IMR-90 (cell line): ENCODE measurements at regions not wholly inside any gene's neighbourhood (a gene's known extent, or its start where the extent isn't known, plus 50 kb on each side); places are given as distances from the start of the nearest gene placed in this dataset.

ENCODE experiments used
- ATAC-seq: fragments of 200-7000 bp; cut with Tn5 transposase; 2 replicates; pipeline ENCODE4 v1.9.1; 2020; ENCODE audit warnings: low read depth, mild to moderate bottlenecking, moderate library complexity
- BruUV-seq: library from RNA; stranded (reverse); fragments of 400-500 nt; replicated peaks from 2 replicates; lab custom pipeline; 2021; lab: Mats Ljungman, UMichigan
- CTCF ChIA-PET: fragments of 300-600 bp; formaldehyde crosslinking; extraction: SDS; loops from one replicate; lab custom pipeline; 2021; ENCODE audit warnings: antibody characterized with exemption; lab: Yijun Ruan, JAX
- POLR2A ChIA-PET: fragments of 300-600 bp; sonication (Branson Sonifier 250); formaldehyde crosslinking; loops from one replicate; lab custom pipeline; 2022; ENCODE audit warnings: antibody characterized with exemption; ENCODE audit not compliant: unreplicated experiment; lab: Charles Lee
- DNase-seq: peaks from one replicate; pipeline ENCODE4 v3.0.0; 2013
- H2AFZ ChIP-seq: replicated peaks from 2 replicates; pipeline ENCODE3; 2013; ENCODE audit warnings: low read length, mild to moderate bottlenecking; ENCODE audit not compliant: poor library complexity
- H2AK5ac ChIP-seq: 2 replicates; pipeline ENCODE4 v1.6.1; 2013; ENCODE audit warnings: low read depth, low read length, inconsistent platforms
- H2AK9ac ChIP-seq: replicated peaks from 2 replicates; pipeline ENCODE3; 2013; ENCODE audit warnings: mild to moderate bottlenecking, low read depth, low read length, moderate library complexity; ENCODE audit not compliant: poor library complexity
- H2BK120ac ChIP-seq: 2 replicates; pipeline ENCODE4 v1.6.1; 2013; ENCODE audit warnings: low read depth, low read length, inconsistent platforms
- H2BK15ac ChIP-seq: 3 replicates; pipeline ENCODE4 v1.6.1; 2013; ENCODE audit warnings: low read depth, low read length, inconsistent platforms
- H2BK20ac ChIP-seq: 2 replicates; pipeline ENCODE4 v1.6.1; 2013; ENCODE audit warnings: low read depth, mild to moderate bottlenecking, inconsistent platforms, low read length, moderate library complexity
- H2BK5ac ChIP-seq: 2 replicates; pipeline ENCODE4 v1.6.1; 2013; ENCODE audit warnings: mild to moderate bottlenecking, low read depth, low read length, inconsistent platforms; ENCODE audit not compliant: poor library complexity, severe bottlenecking
- H3K14ac ChIP-seq: replicated peaks from 2 replicates; pipeline ENCODE4 v1.6.1; 2013; ENCODE audit warnings: low read depth, low read length, inconsistent platforms
- H3K18ac ChIP-seq: 2 replicates; pipeline ENCODE4 v1.6.1; 2013; ENCODE audit warnings: low read depth, low read length, control low read depth
- H3K23ac ChIP-seq: 2 replicates; pipeline ENCODE4 v1.6.1; 2013; ENCODE audit warnings: low read depth, low read length, inconsistent platforms
- H3K27ac ChIP-seq: 2 replicates; pipeline ENCODE4 v1.5.1; 2013; ENCODE audit warnings: mild to moderate bottlenecking, control low read depth, low read length; ENCODE audit not compliant: insufficient read depth
- H3K27me3 ChIP-seq: 2 replicates; pipeline ENCODE4 v1.6.1; 2013; ENCODE audit warnings: low read length; ENCODE audit not compliant: control insufficient read depth, insufficient read depth
- H3K36me3 ChIP-seq: 2 replicates; pipeline ENCODE4 v1.6.1; 2013; ENCODE audit warnings: low read length, mixed read lengths; ENCODE audit not compliant: control insufficient read depth, insufficient read depth
- H3K4ac ChIP-seq: 2 replicates; pipeline ENCODE4 v1.6.1; 2013; ENCODE audit warnings: low read depth, low read length, inconsistent platforms
- H3K4me1 ChIP-seq: 2 replicates; pipeline ENCODE4 v1.6.1; 2013; ENCODE audit warnings: low read length, mixed read lengths; ENCODE audit not compliant: control insufficient read depth, insufficient read depth
- H3K4me2 ChIP-seq: 2 replicates; pipeline ENCODE4 v1.6.1; 2013; ENCODE audit warnings: low read depth, mild to moderate bottlenecking, control low read depth, low read length, moderate library complexity
- H3K4me3 ChIP-seq: 2 replicates; pipeline ENCODE4 v1.5.1; 2013; ENCODE audit warnings: low read depth, mild to moderate bottlenecking, control low read depth, low read length, moderate library complexity; ENCODE audit not compliant: insufficient read depth
- H3K56ac ChIP-seq: 2 replicates; pipeline ENCODE4 v1.6.1; 2013; ENCODE audit warnings: low read length, inconsistent platforms; ENCODE audit not compliant: insufficient read depth; ENCODE audit errors: extremely low read depth
- H3K79me1 ChIP-seq, 2 experiments: 2 replicates each; pipeline ENCODE4 v1.6.1; 2013; ENCODE audit warnings: low read length in 2 of 2, inconsistent platforms in 1 of 2, low read depth in 1 of 2
- H3K9ac ChIP-seq: 2 replicates; pipeline ENCODE4 v1.6.1; 2013; ENCODE audit warnings: low read depth, low read length, control low read depth
- H3K9me1 ChIP-seq: 2 replicates; pipeline ENCODE4 v1.6.1; 2013; ENCODE audit warnings: low read length, inconsistent platforms; ENCODE audit not compliant: insufficient read depth
- H3K9me3 ChIP-seq: 2 replicates; pipeline ENCODE4 v1.6.1; 2013; ENCODE audit warnings: low read length; ENCODE audit not compliant: control insufficient read depth, insufficient read depth
- H4K20me1 ChIP-seq: 2 replicates; pipeline ENCODE4 v1.6.1; 2013; ENCODE audit warnings: low read length, inconsistent platforms; ENCODE audit not compliant: insufficient read depth
- H4K5ac ChIP-seq: 2 replicates; pipeline ENCODE4 v1.6.1; 2013; ENCODE audit warnings: mild to moderate bottlenecking, low read depth, low read length, control low read depth
- H4K8ac ChIP-seq, 2 experiments: 2 replicates each; pipeline ENCODE4 v1.6.1; 2013; ENCODE audit warnings: low read depth in 2 of 2, low read length in 2 of 2, control low read depth in 1 of 2, inconsistent platforms in 1 of 2
- H4K91ac ChIP-seq: 2 replicates; pipeline ENCODE4 v1.6.1; 2013; ENCODE audit warnings: low read depth, low read length, inconsistent platforms; ENCODE audit not compliant: insufficient read depth
- BHLHE40 ChIP-seq: fragments of 150-350 bp; IDR thresholded peaks from 2 replicates; pipeline ENCODE4 v1.6.1; 2016; ENCODE audit warnings: mild to moderate bottlenecking, low read depth, low read length
- CEBPB ChIP-seq: IDR thresholded peaks from 2 replicates; pipeline ENCODE4 v1.6.1; 2012; ENCODE audit warnings: low read depth, low read length, improper control_type of control experiment
- CHD1 ChIP-seq: IDR thresholded peaks from 2 replicates; pipeline ENCODE4 v1.6.1; 2012; ENCODE audit warnings: low read depth, low read length, improper control_type of control experiment
- FOS ChIP-seq: fragments of 150-350 bp; IDR thresholded peaks from 2 replicates; pipeline ENCODE4 v1.6.1; 2016; ENCODE audit warnings: low read depth, low read length
- MAFK ChIP-seq: IDR thresholded peaks from 2 replicates; pipeline ENCODE4 v1.6.1; 2012; ENCODE audit warnings: low read depth, low read length, improper control_type of control experiment
- MAZ ChIP-seq: IDR thresholded peaks from 2 replicates; pipeline ENCODE4 v1.6.1; 2012; ENCODE audit warnings: low read depth, mild to moderate bottlenecking, low read length, improper control_type of control experiment, moderate library complexity, borderline replicate concordance
- MXI1 ChIP-seq: IDR thresholded peaks from 2 replicates; pipeline ENCODE4 v1.6.1; 2012; ENCODE audit warnings: low read depth, mild to moderate bottlenecking, low read length, moderate library complexity, borderline replicate concordance
- NFE2L2 ChIP-seq: fragments of 150-350 bp; IDR thresholded peaks from 2 replicates; pipeline ENCODE4 v1.6.1; 2016; ENCODE audit warnings: low read depth, mild to moderate bottlenecking, low read length
- POLR2A ChIP-seq: IDR thresholded peaks from 2 replicates; pipeline ENCODE4 v1.6.1; 2012; ENCODE audit warnings: mild to moderate bottlenecking, low read depth, low read length
- RAD21 ChIP-seq: IDR thresholded peaks from 2 replicates; pipeline ENCODE4 v1.6.1; 2012; ENCODE audit warnings: low read length, improper control_type of control experiment
- RCOR1 ChIP-seq: IDR thresholded peaks from 2 replicates; pipeline ENCODE4 v1.6.1; 2012; ENCODE audit warnings: mild to moderate bottlenecking, low read length, improper control_type of control experiment; ENCODE audit not compliant: insufficient replicate concordance
- RFX5 ChIP-seq: IDR thresholded peaks from 2 replicates; pipeline ENCODE4 v1.8.0; 2012; ENCODE audit warnings: low read depth, mild to moderate bottlenecking, low read length, moderate library complexity
- SMC3 ChIP-seq: fragments of 150-350 bp; IDR thresholded peaks from 2 replicates; pipeline ENCODE4 v1.6.1; 2016; ENCODE audit warnings: low read depth, mild to moderate bottlenecking, antibody characterized with exemption, low read length, moderate library complexity
- WGBS, 2 experiments: methylation state at CpG; one replicate each; pipeline versions ENCODE4 v1.1.5 to v1.1.7; 2013; ENCODE audit warnings: missing lambda C conversion rate in 2 of 2; ENCODE audit not compliant: insufficient read length in 1 of 2; ENCODE audit errors: extremely low coverage in 2 of 2; 5-methylcytosine and 5-hydroxymethylcytosine counted together
- dilution Hi-C: fragments of 300-500 bp; cut with HindIII; formaldehyde crosslinking; loops from one replicate; pipeline ENCODE4 v1.14.3; 2018; ENCODE audit warnings: low sequenced_read_pairs; ENCODE audit not compliant: unreplicated experiment
- in situ Hi-C: fragments of 300-500 bp; cut with MboI; formaldehyde crosslinking; loops from 3 replicates; pipeline ENCODE4 v1.14.3; 2019; ENCODE audit warnings: low sequenced_read_pairs, inconsistent platforms, mixed read lengths
- intact Hi-C: fragments of 100-400 bp; cut with micrococcal nuclease; formaldehyde crosslinking; loops from 2 replicates; pipeline ENCODE4 v1.10.0; 2022
- TF ChIP-seq, protein P1 (sequence below): fragments of 150-350 bp; IDR thresholded peaks from 2 replicates; pipeline ENCODE4 v1.6.1; 2017; ENCODE audit warnings: mild to moderate bottlenecking, antibody characterized with exemption, low read length, low read depth
- TF ChIP-seq, protein P2 (sequence below): conservative IDR thresholded peaks from 2 replicates; pipeline ENCODE4 v1.5.1; 2012; ENCODE audit warnings: mild to moderate bottlenecking, low read depth, low read length, improper control_type of control experiment
- TF ChIP-seq, protein P3 (sequence below): fragments of 150-350 bp; IDR thresholded peaks from 2 replicates; pipeline ENCODE4 v1.6.1; 2016; ENCODE audit warnings: low read depth, mild to moderate bottlenecking, low read length, moderate library complexity, borderline replicate concordance

DNA sequence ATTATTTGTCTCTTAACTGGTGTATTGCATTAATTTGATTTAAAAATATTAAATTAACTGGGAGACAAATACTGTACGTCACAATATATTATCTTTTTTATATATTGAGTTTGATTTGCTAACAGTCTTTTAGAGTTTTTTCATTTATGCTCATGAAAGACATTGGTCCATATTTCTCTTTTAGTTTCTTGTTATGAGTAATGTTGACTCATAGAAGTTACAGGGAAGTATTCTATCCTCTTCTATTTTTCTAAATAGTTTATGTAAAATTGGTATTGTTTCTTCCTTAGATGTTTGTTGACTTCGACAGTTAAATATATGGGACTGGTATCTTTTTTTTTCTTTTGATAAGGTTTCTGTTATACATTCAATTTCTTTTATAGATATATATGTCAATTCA lies 1115.6 kb upstream of the CITED2 start:
- CTCF ChIA-PET = no interaction called here
- Histone ChIP-seq H3K23ac (no peak overlapping the region), H3K79me1 (no peaks in the 10 kb centered on the region), H4K5ac (no peak overlapping the region), H3K4me2 (no peak overlapping the region), H3K27ac (no peak overlapping the region), H3K4me3 (no peak overlapping the region), H3K18ac (no peak overlapping the region), H4K91ac (no peak overlapping the region), H2AK9ac (no peak overlapping the region), H4K8ac (no peak overlapping the region), H2BK5ac (peak overlapping the region; percentile 66), H3K4me1 (peaks cover 9% of the 10 kb centered on the region), H2AK5ac (no peak overlapping the region), H3K9me3 (peaks cover 6% of the 10 kb centered on the region), H3K56ac (no peak overlapping the region), H4K20me1 (no peaks in the 10 kb centered on the region), H2BK20ac (no peak overlapping the region), H3K9ac (no peak overlapping the region), H3K9me1 (no peaks in the 10 kb centered on the region; the same call in none of the 2 replicates), H3K14ac (no peak overlapping the region), H2BK120ac (no peak overlapping the region), H3K27me3 (no peaks in the 10 kb centered on the region), H3K4ac (no peak overlapping the region), H3K36me3 (no peaks in the 10 kb centered on the region), H2BK15ac (no peak overlapping the region), H2AFZ (no peak overlapping the region)
- intact Hi-C loops (no loop called here), dilution Hi-C loops (no loop called here), in situ Hi-C loops (no loop called here)
- DNase-seq = peak; percentile 56
- ATAC-seq = no peak; the same call in 1 of the 2 replicates
- TF ChIP-seq POLR2A (no peak), SMC3 (no peak), RCOR1 (no peak), MAZ (no peak), MAFK (no peak), NFE2L2 (no peak), CEBPB (no peak), CHD1 (no peak), FOS (no peak), RAD21 (no peak), BHLHE40 (no peak), MXI1 (no peak), RFX5 (no peak)
- TF ChIP-seq, protein P1, sequence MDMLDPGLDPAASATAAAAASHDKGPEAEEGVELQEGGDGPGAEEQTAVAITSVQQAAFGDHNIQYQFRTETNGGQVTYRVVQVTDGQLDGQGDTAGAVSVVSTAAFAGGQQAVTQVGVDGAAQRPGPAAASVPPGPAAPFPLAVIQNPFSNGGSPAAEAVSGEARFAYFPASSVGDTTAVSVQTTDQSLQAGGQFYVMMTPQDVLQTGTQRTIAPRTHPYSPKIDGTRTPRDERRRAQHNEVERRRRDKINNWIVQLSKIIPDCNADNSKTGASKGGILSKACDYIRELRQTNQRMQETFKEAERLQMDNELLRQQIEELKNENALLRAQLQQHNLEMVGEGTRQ = no peak
- TF ChIP-seq, protein P2, sequence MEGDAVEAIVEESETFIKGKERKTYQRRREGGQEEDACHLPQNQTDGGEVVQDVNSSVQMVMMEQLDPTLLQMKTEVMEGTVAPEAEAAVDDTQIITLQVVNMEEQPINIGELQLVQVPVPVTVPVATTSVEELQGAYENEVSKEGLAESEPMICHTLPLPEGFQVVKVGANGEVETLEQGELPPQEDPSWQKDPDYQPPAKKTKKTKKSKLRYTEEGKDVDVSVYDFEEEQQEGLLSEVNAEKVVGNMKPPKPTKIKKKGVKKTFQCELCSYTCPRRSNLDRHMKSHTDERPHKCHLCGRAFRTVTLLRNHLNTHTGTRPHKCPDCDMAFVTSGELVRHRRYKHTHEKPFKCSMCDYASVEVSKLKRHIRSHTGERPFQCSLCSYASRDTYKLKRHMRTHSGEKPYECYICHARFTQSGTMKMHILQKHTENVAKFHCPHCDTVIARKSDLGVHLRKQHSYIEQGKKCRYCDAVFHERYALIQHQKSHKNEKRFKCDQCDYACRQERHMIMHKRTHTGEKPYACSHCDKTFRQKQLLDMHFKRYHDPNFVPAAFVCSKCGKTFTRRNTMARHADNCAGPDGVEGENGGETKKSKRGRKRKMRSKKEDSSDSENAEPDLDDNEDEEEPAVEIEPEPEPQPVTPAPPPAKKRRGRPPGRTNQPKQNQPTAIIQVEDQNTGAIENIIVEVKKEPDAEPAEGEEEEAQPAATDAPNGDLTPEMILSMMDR = no peak
- TF ChIP-seq, protein P3, sequence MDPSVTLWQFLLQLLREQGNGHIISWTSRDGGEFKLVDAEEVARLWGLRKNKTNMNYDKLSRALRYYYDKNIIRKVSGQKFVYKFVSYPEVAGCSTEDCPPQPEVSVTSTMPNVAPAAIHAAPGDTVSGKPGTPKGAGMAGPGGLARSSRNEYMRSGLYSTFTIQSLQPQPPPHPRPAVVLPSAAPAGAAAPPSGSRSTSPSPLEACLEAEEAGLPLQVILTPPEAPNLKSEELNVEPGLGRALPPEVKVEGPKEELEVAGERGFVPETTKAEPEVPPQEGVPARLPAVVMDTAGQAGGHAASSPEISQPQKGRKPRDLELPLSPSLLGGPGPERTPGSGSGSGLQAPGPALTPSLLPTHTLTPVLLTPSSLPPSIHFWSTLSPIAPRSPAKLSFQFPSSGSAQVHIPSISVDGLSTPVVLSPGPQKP = no peak
- no TSS peak for BruUV-seq
- WGBS, 2 experiments = no CpG with 5 or more reads among the region's 2 CpGs
- POLR2A ChIA-PET = no interaction called here
